ENCODE measurements at regions not wholly inside any gene's neighbourhood (a gene's known extent, or its start where the extent isn't known, plus 50 kb on each side); places are given as distances from the start of the nearest gene placed in this dataset.

DNA sequence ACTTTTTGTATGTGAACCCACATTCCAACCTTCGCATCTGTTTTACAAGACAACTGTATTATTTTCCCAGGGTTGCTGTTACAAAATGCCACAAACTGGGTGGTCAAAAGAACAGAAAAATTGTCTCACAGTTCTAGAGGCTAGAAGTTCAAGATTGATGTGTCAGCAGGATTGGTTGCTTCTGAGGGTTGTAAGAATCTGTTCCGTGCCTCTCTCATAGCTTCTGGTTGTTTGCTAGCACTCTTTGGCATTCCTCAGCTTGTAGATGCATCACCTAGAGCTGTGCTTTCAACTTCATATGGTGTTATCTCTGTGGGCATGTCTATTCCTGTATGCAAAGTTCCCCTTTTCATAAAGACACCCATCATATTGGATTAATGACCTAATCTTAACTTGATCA lies 1067.2 kb downstream of the EPHA7 start:
- TF ChIP-seq, protein P1, sequence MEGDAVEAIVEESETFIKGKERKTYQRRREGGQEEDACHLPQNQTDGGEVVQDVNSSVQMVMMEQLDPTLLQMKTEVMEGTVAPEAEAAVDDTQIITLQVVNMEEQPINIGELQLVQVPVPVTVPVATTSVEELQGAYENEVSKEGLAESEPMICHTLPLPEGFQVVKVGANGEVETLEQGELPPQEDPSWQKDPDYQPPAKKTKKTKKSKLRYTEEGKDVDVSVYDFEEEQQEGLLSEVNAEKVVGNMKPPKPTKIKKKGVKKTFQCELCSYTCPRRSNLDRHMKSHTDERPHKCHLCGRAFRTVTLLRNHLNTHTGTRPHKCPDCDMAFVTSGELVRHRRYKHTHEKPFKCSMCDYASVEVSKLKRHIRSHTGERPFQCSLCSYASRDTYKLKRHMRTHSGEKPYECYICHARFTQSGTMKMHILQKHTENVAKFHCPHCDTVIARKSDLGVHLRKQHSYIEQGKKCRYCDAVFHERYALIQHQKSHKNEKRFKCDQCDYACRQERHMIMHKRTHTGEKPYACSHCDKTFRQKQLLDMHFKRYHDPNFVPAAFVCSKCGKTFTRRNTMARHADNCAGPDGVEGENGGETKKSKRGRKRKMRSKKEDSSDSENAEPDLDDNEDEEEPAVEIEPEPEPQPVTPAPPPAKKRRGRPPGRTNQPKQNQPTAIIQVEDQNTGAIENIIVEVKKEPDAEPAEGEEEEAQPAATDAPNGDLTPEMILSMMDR (IDR thresholded peaks at IDR 0.05; ENCODE audit: poor library complexity, severe bottlenecking) = no peak
- TF ChIP-seq REST (IDR thresholded peaks at IDR 0.05; ENCODE audit: borderline replicate concordance) (no peak), RAD21 (conservative IDR thresholded peaks at IDR 0.05) (no peak), MXI1 (conservative IDR thresholded peaks at IDR 0.05; ENCODE audit: poor library complexity, severe bottlenecking) (no peak), EP300 (conservative IDR thresholded peaks at IDR 0.05; ENCODE audit: poor library complexity, severe bottlenecking) (no peak), POLR2AphosphoS5 (IDR thresholded peaks at IDR 0.05) (no peak), EZH2 (IDR thresholded peaks at IDR 0.05; ENCODE audit: borderline replicate concordance, insufficient read depth, low read length, poor library complexity, severe bottlenecking) (no peak)
